ENCODE measurements at regions not wholly inside any gene's neighbourhood (a gene's known extent, or its start where the extent isn't known, plus 50 kb on each side); places are given as distances from the start of the nearest gene placed in this dataset.

- H3K27ac ChIP-seq (ENCODE audit: insufficient read depth, low read depth, low read length), result no peak overlapping the region
- no peak for DNase-seq (ENCODE audit: low read depth, low spot score)
- no peaks in the 10 kb centered on the region for H3K9me1 ChIP-seq (replicated peaks; ENCODE audit: control insufficient read depth, extremely low read depth, insufficient read depth, low read length)
- H3K4me2 ChIP-seq (ENCODE audit: insufficient read depth, low read length), result no peak overlapping the region
- ChIA-PET POLR2A (no interaction called here), CTCF (interaction anchor here (1.3 kb wide), 1 partner anchor 9 kb away, joined by 3 read pairs; no protein-coding TSS in a partner anchor)
- no TSS peak for BruUV-seq (replicated peaks)
- intact Hi-C loops (cut with micrococcal nuclease) (no loop called here), dilution Hi-C loops (cut with MboI; ENCODE audit: extremely low pct_ligation_motif_present, low sequenced_read_pairs) (no loop called here)
- no peaks in the 10 kb centered on the region for H3K79me2 ChIP-seq (ENCODE audit: control insufficient read depth, insufficient read depth, low read length)
- no peaks in the 10 kb centered on the region for H3K4me1 ChIP-seq (ENCODE audit: control insufficient read depth, extremely low read depth, insufficient read depth, low read length)
- no peaks in the 10 kb centered on the region for H3K36me3 ChIP-seq (ENCODE audit: control insufficient read depth in 2 of 2, extremely low read depth in 1 of 2, insufficient read depth in 2 of 2, low read length in 2 of 2)
- no peaks in the 10 kb centered on the region for H3K27me3 ChIP-seq (ENCODE audit: control insufficient read depth in 2 of 2, insufficient read depth in 2 of 2, low read length in 2 of 2)
- TF ChIP-seq MAX (IDR thresholded peaks at IDR 0.05; ENCODE audit: insufficient read depth, insufficient read length) (no peak), EZH2 (IDR thresholded peaks at IDR 0.05; ENCODE audit: borderline replicate concordance, low read depth, low read length, severe bottlenecking) (no peak), JUN (IDR thresholded peaks at IDR 0.05; ENCODE audit: borderline replicate concordance, insufficient read depth, insufficient read length, low read depth) (no peak), GATA2 (IDR thresholded peaks at IDR 0.05; ENCODE audit: insufficient read depth, insufficient read length, low read depth, low read length) (no peak), MYC (IDR thresholded peaks at IDR 0.05; ENCODE audit: low read depth, low read length) (no peak), POLR2A (IDR thresholded peaks at IDR 0.05; ENCODE audit: low read depth, low read length) (no peak), FOS (IDR thresholded peaks at IDR 0.05; ENCODE audit: borderline replicate concordance, insufficient read depth, low read length) (no peak), POLR2AphosphoS5 (IDR thresholded peaks at IDR 0.05; ENCODE audit: insufficient read depth, low read depth, low read length) (no peak), CTCF (IDR thresholded peaks at IDR 0.05; ENCODE audit: extremely low read depth in 1 of 2, insufficient read depth in 1 of 2, low read depth in 1 of 2, low read length in 2 of 2) (no peak)
- H2AFZ ChIP-seq (ENCODE audit: low read depth, low read length), result no peak overlapping the region
- no peaks in the 10 kb centered on the region for H3K9me3 ChIP-seq (replicated peaks; ENCODE audit: control insufficient read depth, insufficient read depth, low read length)
- no peaks in the 10 kb centered on the region for H4K20me1 ChIP-seq (replicated peaks; ENCODE audit: control insufficient read depth, extremely low read depth, insufficient read depth, low read length)
- no peak overlapping the region for H3K4me3 ChIP-seq (replicated peaks in 1 of 3; ENCODE audit: insufficient read depth in 1 of 3, low read depth in 1 of 3, low read length in 3 of 3)
- H3K9ac ChIP-seq (replicated peaks; ENCODE audit: extremely low read depth, insufficient read depth, low read length), result no peak overlapping the region
- FAIRE-seq, result no peak
Observed at GRCh38 chr13:76198568-76199163, 562.5 kb downstream of the LMO7 start.

Measured in endothelial cell of umbilical vein (primary cell).